SK-N-SH (cell line): ENCODE measurements at regions not wholly inside any gene's neighbourhood (a gene's known extent, or its start where the extent isn't known, plus 50 kb on each side); places are given as distances from the start of the nearest gene placed in this dataset.

Experiments
- CTCF ChIA-PET: fragments of 300-600, 350-600 bp; formaldehyde crosslinking; extraction: SDS; loops from one replicate; lab custom pipeline; 2021; lab: Yijun Ruan, JAX
- POLR2A ChIA-PET: fragments of 350-600 bp; sonication (Branson Sonifier 250); formaldehyde crosslinking; extraction: SDS; loops from one replicate; lab custom pipeline; 2020; ENCODE audit warnings: antibody characterized with exemption, inconsistent platforms; lab: Yijun Ruan, JAX
- DNase-seq: peaks from one replicate; pipeline ENCODE4 v3.0.0; 2012
- H2AFZ ChIP-seq: fragments of 200-600 bp; sonication (generic); 2 replicates; pipeline ENCODE4 v1.8.1; 2016; ENCODE audit warnings: antibody characterized with exemption, mild to moderate bottlenecking, low read depth
- H3F3A ChIP-seq: fragments of 200-600 bp; sonication (generic); replicated peaks from 2 replicates; pipeline ENCODE3; 2016; ENCODE audit warnings: antibody characterized with exemption, mild to moderate bottlenecking; ENCODE audit not compliant: insufficient read depth
- H3K27ac ChIP-seq, 2 experiments: fragments of 200-500 bp in 1 of 2; fragments of 200-600 bp in 1 of 2; sonication (Bioruptor generic) in 1 of 2; sonication (generic), shearing (Covaris generic) in 1 of 2; 2 replicates each; pipeline versions ENCODE4 v1.5.1 to v1.6.1; 2014 to 2016; ENCODE audit warnings: low read depth in 2 of 2, inconsistent platforms in 1 of 2, low read length in 1 of 2, mild to moderate bottlenecking in 1 of 2, mixed read lengths in 1 of 2
- H3K27me3 ChIP-seq: fragments of 200-600 bp; sonication (generic), shearing (Covaris generic); 2 replicates; pipeline ENCODE4 v1.6.1; 2016; ENCODE audit warnings: mixed run types; ENCODE audit not compliant: insufficient read depth
- H3K36me3 ChIP-seq, 2 experiments: fragments of 200-500 bp in 1 of 2; fragments of 200-600 bp in 1 of 2; sonication (Bioruptor generic) in 1 of 2; sonication (generic) in 1 of 2; replicated peaks in 1 of 2; 2 replicates each; pipeline versions ENCODE3 to v1.5.1; 2014 to 2016; ENCODE audit warnings: low read length in 1 of 2, mild to moderate bottlenecking in 1 of 2; ENCODE audit not compliant: insufficient read depth in 2 of 2, control insufficient read depth in 1 of 2
- H3K4me1 ChIP-seq, 2 experiments: fragments of 200-500 bp in 1 of 2; fragments of 200-600 bp in 1 of 2; sonication (Bioruptor generic) in 1 of 2; sonication (generic), shearing (Covaris generic) in 1 of 2; 2 replicates each; pipeline versions ENCODE4 v1.5.1 to v1.6.1; 2014 to 2016; ENCODE audit warnings: low read depth in 1 of 2, low read length in 1 of 2, mixed run types in 1 of 2; ENCODE audit not compliant: insufficient read depth in 2 of 2, control insufficient read depth in 1 of 2
- H3K4me2 ChIP-seq: fragments of 200-600 bp; sonication (generic), shearing (Covaris generic); 2 replicates; pipeline ENCODE4 v1.6.1; 2017; ENCODE audit warnings: mixed run types
- H3K4me3 ChIP-seq, 2 experiments: fragments of 200-500 bp in 1 of 2; fragments of 200-600 bp in 1 of 2; sonication (Bioruptor generic) in 1 of 2; sonication (generic), shearing (Covaris generic) in 1 of 2; 2 replicates each; pipeline versions ENCODE4 v1.5.1 to v1.8.1; 2014 to 2016; ENCODE audit warnings: low read depth in 2 of 2, inconsistent platforms in 1 of 2, low read length in 1 of 2, mild to moderate bottlenecking in 1 of 2, mixed read lengths in 1 of 2, moderate library complexity in 1 of 2
- H3K79me2 ChIP-seq: fragments of 200-600 bp; sonication (generic); 2 replicates; pipeline ENCODE4 v1.8.1; 2017; ENCODE audit warnings: mild to moderate bottlenecking; ENCODE audit not compliant: insufficient read depth
- H3K9ac ChIP-seq: fragments of 200-600 bp; sonication (generic); 2 replicates; pipeline ENCODE4 v1.6.1; 2017; ENCODE audit warnings: mixed run types
- H3K9me2 ChIP-seq: fragments of 200-600 bp; sonication (generic); 2 replicates; pipeline ENCODE4 v1.6.1; 2017; ENCODE audit warnings: mixed run types
- H3K9me3 ChIP-seq: fragments of 200-600 bp; sonication (generic); 2 replicates; pipeline ENCODE4 v1.6.1; 2017; ENCODE audit warnings: mixed run types, mild to moderate bottlenecking, moderate library complexity
- H4K20me1 ChIP-seq: fragments of 200-600 bp; sonication (generic); 2 replicates; pipeline ENCODE4 v1.6.1; 2017; ENCODE audit warnings: mild to moderate bottlenecking, mixed run types; ENCODE audit not compliant: insufficient read depth
- CHD2 ChIP-seq: fragments of 150-350 bp; IDR thresholded peaks from 2 replicates; pipeline ENCODE4 v1.6.1; 2018; ENCODE audit warnings: low read length; ENCODE audit not compliant: partially characterized antibody
- CTCF ChIP-seq: fragments of 200-600 bp; sonication (generic); IDR thresholded peaks from 2 replicates; pipeline ENCODE4 v1.6.1; 2017; ENCODE audit warnings: antibody characterized with exemption, mild to moderate bottlenecking, moderate library complexity
- FOXM1 ChIP-seq: IDR thresholded peaks from 2 replicates; pipeline ENCODE4 v1.4.0; 2012; ENCODE audit warnings: low read depth, mild to moderate bottlenecking
- GATA2 ChIP-seq: sonication (generic); formaldehyde crosslinking; IDR thresholded peaks from 2 replicates; pipeline ENCODE4 v1.5.0; 2020; ENCODE audit warnings: mild to moderate bottlenecking, missing genetic modification reagents
- IRF3 ChIP-seq: fragments of 150-350 bp; IDR thresholded peaks from 2 replicates; pipeline ENCODE4 v1.6.1; 2016; ENCODE audit warnings: mild to moderate bottlenecking, low read depth, low read length
- MAX ChIP-seq: IDR thresholded peaks from 2 replicates; pipeline ENCODE4 v1.4.0; 2012; ENCODE audit warnings: low read depth
- NRF1 ChIP-seq: IDR thresholded peaks from 2 replicates; pipeline ENCODE4 v1.6.1; 2012; ENCODE audit warnings: low read depth, mild to moderate bottlenecking, low read length
- PBX3 ChIP-seq: IDR thresholded peaks from 2 replicates; pipeline ENCODE4; 2012
- POLR2AphosphoS5 ChIP-seq: IDR thresholded peaks from 2 replicates; pipeline ENCODE4 v1.6.1; 2012; ENCODE audit warnings: low read depth, low read length
- REST ChIP-seq: IDR thresholded peaks from 2 replicates; pipeline ENCODE4 v1.6.1; 2012; ENCODE audit warnings: mild to moderate bottlenecking, low read depth, low read length, moderate library complexity
- RFX5 ChIP-seq: IDR thresholded peaks from 2 replicates; pipeline ENCODE4 v1.6.1; 2012; ENCODE audit warnings: mild to moderate bottlenecking, improper control_type of control experiment, low read length
- SIN3A ChIP-seq: IDR thresholded peaks from 2 replicates; pipeline ENCODE4 v1.6.1; 2012; ENCODE audit warnings: low read depth, mild to moderate bottlenecking, low read length, moderate library complexity, borderline replicate concordance
- SMC3 ChIP-seq: IDR thresholded peaks from 2 replicates; pipeline ENCODE4 v1.6.1; 2012; ENCODE audit warnings: low read depth, low read length, improper control_type of control experiment
- TCF12 ChIP-seq: IDR thresholded peaks from 2 replicates; pipeline ENCODE4 v1.4.0; 2012
- TEAD4 ChIP-seq: IDR thresholded peaks from 2 replicates; pipeline ENCODE4 v1.4.0; 2012; ENCODE audit warnings: mild to moderate bottlenecking, borderline replicate concordance; ENCODE audit not compliant: insufficient read depth
- USF1 ChIP-seq: IDR thresholded peaks from 2 replicates; pipeline ENCODE4 v1.4.0; 2012; ENCODE audit warnings: low read depth, borderline replicate concordance
- YY1 ChIP-seq: IDR thresholded peaks from 2 replicates; pipeline ENCODE4 v1.4.0; 2012; ENCODE audit warnings: low read depth, mild to moderate bottlenecking
- WGBS: methylation state at CpG from one replicate; pipeline ENCODE4 v1.1.6; 2017; ENCODE audit warnings: low lambda C conversion rate; 5-methylcytosine and 5-hydroxymethylcytosine counted together

- POLR2A ChIA-PET: no interaction called here
- WGBS: 48% methylated on average over 2 of the region's 2 CpGs
These were observed 176.3 kb upstream of the VEGFC start for GRCh38 chr4:176969011-176969410.

GRCh38 chr4:176970853-176971252 is 178.1 kb upstream of the VEGFC start:
- CTCF ChIA-PET: no interaction called here
- WGBS: 72% methylated on average over 4 of the region's 4 CpGs
- H2AFZ ChIP-seq: no peak overlapping the region

More at GRCh38 chr4:176969011-176969410, 176.3 kb upstream of the VEGFC start:
- Histone ChIP-seq H3F3A (peaks cover 5% of the 10 kb centered on the region), H4K20me1 (no peaks in the 10 kb centered on the region), H3K9ac (no peak overlapping the region), H3K9me3 (peaks cover under 1% of the 10 kb centered on the region; the same call in 1 of the 2 replicates), H3K36me3 (no peaks in the 10 kb centered on the region), H3K9me2 (no peaks in the 10 kb centered on the region), H3K27ac (no peak overlapping the region), H3K4me1 (peaks cover 0 to 6% of the 10 kb centered on the region in 2 experiments; a peak in 1 of 4 replicates), H3K4me3 (no peak overlapping the region), H3K79me2 (no peaks in the 10 kb centered on the region), H3K27me3 (no peaks in the 10 kb centered on the region), H3K4me2 (no peak overlapping the region), H2AFZ (no peak overlapping the region; the same call in 1 of the 2 replicates)
- TF ChIP-seq FOXM1 (no peak), MAX (no peak), TCF12 (no peak), CHD2 (no peak), POLR2AphosphoS5 (no peak), SIN3A (no peak), TEAD4 (no peak), SMC3 (no peak), GATA2 (CRISPR knock-in tag) (no peak), YY1 (no peak)
- DNase-seq: no peak
- CTCF ChIA-PET: no interaction called here

More at GRCh38 chr4:176970853-176971252, 178.1 kb upstream of the VEGFC start:
- Histone ChIP-seq H3K27me3 (no peaks in the 10 kb centered on the region), H3K27ac (peak overlapping the region in 1 of 2 experiments; percentile 43; a peak in 1 of 4 replicates), H3K79me2 (no peaks in the 10 kb centered on the region), H3K36me3 (no peaks in the 10 kb centered on the region), H3K4me2 (no peak overlapping the region), H3K4me1 (peaks cover 0 to 6% of the 10 kb centered on the region in 2 experiments; a peak in 1 of 4 replicates), H3F3A (peaks cover 5% of the 10 kb centered on the region), H3K4me3 (no peak overlapping the region), H3K9me3 (peaks cover 5% of the 10 kb centered on the region; the same call in 1 of the 2 replicates), H3K9me2 (no peaks in the 10 kb centered on the region), H4K20me1 (no peaks in the 10 kb centered on the region), H3K9ac (no peak overlapping the region)
- POLR2A ChIA-PET: no interaction called here
- no peak for DNase-seq
- TF ChIP-seq REST (no peak), RFX5 (no peak), CTCF (no peak), PBX3 (no peak), YY1 (no peak), USF1 (no peak), NRF1 (no peak), GATA2 (CRISPR knock-in tag) (no peak), IRF3 (no peak)
